22Rv1 (cell line): ENCODE measurements at regions not wholly inside any gene's neighbourhood (a gene's known extent, or its start where the extent isn't known, plus 50 kb on each side); places are given as distances from the start of the nearest gene placed in this dataset.

Experiments
- H3K27ac ChIP-seq: fragments of 450-650 bp; 2 replicates; pipeline ENCODE4 v1.5.1; 2017
- CTCF ChIP-seq: fragments of 450-650 bp; IDR thresholded peaks from 2 replicates; pipeline ENCODE4 v1.5.1; 2017; ENCODE audit warnings: mild to moderate bottlenecking
- ZFX ChIP-seq: fragments of 450-650 bp; IDR thresholded peaks from 2 replicates; pipeline ENCODE4 v1.6.1; 2017; ENCODE audit warnings: antibody characterized with exemption, borderline replicate concordance

- TF ChIP-seq ZFX, result no peak
- no peak for TF ChIP-seq CTCF
- H3K27ac ChIP-seq, result no peak overlapping the region
Measured at GRCh38 chr20:17024513-17025119, 202.2 kb upstream of the PCSK2 start.

GRCh38 chr20:17026346-17026745 is 200.5 kb upstream of the PCSK2 start:
- no peak overlapping the region for H3K27ac ChIP-seq
- TF ChIP-seq ZFX, result no peak
- TF ChIP-seq CTCF, result no peak

- TF ChIP-seq CTCF (no peak), ZFX (no peak)
- H3K27ac ChIP-seq, result no peak overlapping the region
Measured at GRCh38 chr20:17029698-17030097, 197.1 kb upstream of the PCSK2 start.

GRCh38 chr20:17036541-17036940 is 190.3 kb upstream of the PCSK2 start:
- no peak overlapping the region for H3K27ac ChIP-seq
- no peak for TF ChIP-seq ZFX
- no peak for TF ChIP-seq CTCF

GRCh38 chr20:17042122-17042521 is 184.7 kb upstream of the PCSK2 start:
- TF ChIP-seq CTCF (no peak), ZFX (no peak)
- H3K27ac ChIP-seq, result no peak overlapping the region

GRCh38 chr20:17043323-17043722 is 183.5 kb upstream of the PCSK2 start:
- no peak overlapping the region for H3K27ac ChIP-seq
- no peak for TF ChIP-seq CTCF

- no peak for TF ChIP-seq CTCF
- TF ChIP-seq ZFX, result no peak
- no peak overlapping the region for H3K27ac ChIP-seq
Measured at GRCh38 chr20:17044891-17045290, 181.9 kb upstream of the PCSK2 start.
